Activated CD8-positive, alpha-beta memory T cell treated with anti-CD3 and anti-CD28 coated beads for 36 hours (primary cell): ENCODE measurements at regions not wholly inside any gene's neighbourhood (a gene's known extent, or its start where the extent isn't known, plus 50 kb on each side); places are given as distances from the start of the nearest gene placed in this dataset.

ENCODE experiments used
- CTCF ChIA-PET: fragments of 350-600 bp; sonication (Branson Sonifier 250); formaldehyde crosslinking; loops from one replicate; lab custom pipeline; 2021; ENCODE audit warnings: antibody characterized with exemption; lab: Charles Lee
- POLR2A ChIA-PET: fragments of 350-600 bp; sonication (Branson Sonifier 250); formaldehyde crosslinking; loops from one replicate; lab custom pipeline; 2021; ENCODE audit warnings: antibody characterized with exemption; lab: Charles Lee

GRCh38 chrX:46447384-46447783, 97.8 kb downstream of the ZNF674 start:
- ChIA-PET CTCF (no interaction called here), POLR2A (no interaction called here)

GRCh38 chrX:46446727-46447378, 98.4 kb downstream of the ZNF674 start:
- POLR2A ChIA-PET = no interaction called here
- CTCF ChIA-PET = no interaction called here

- ChIA-PET POLR2A (no interaction called here), CTCF (no interaction called here)
Observed at GRCh38 chrX:46444011-46444410, 101.2 kb downstream of the ZNF674 start.

- POLR2A ChIA-PET = no interaction called here
- CTCF ChIA-PET = no interaction called here
Observed at GRCh38 chrX:46436744-46437143, 108.5 kb downstream of the ZNF674 start.

- ChIA-PET POLR2A (no interaction called here), CTCF (no interaction called here)
Observed at GRCh38 chrX:46433892-46434291, 111.3 kb downstream of the ZNF674 start.

- ChIA-PET POLR2A (no interaction called here), CTCF (interaction anchor here (0.6 to 0.8 kb wide), 2 partner anchors 893 to 1222 kb away, joined by 3 read pairs; no protein-coding TSS in a partner anchor)
Observed at GRCh38 chrX:46408553-46409407, 136.4 kb downstream of the ZNF674 start.

GRCh38 chrX:46407753-46408130, 137.5 kb downstream of the ZNF674 start:
- ChIA-PET POLR2A (no interaction called here), CTCF (interaction anchor here (0.6 to 0.8 kb wide), 2 partner anchors 491 to 892 kb away, joined by 3 read pairs; no protein-coding TSS in a partner anchor)

GRCh38 chrX:46407036-46407752, 138.0 kb downstream of the ZNF674 start:
- ChIA-PET CTCF (interaction anchor here (0.6 kb wide), 1 partner anchor 491 kb away, joined by 3 read pairs; no protein-coding TSS in a partner anchor), POLR2A (no interaction called here)

GRCh38 chrX:46404774-46405173, 140.4 kb downstream of the ZNF674 start:
- POLR2A ChIA-PET = no interaction called here
- CTCF ChIA-PET = no interaction called here

- POLR2A ChIA-PET = no interaction called here
- CTCF ChIA-PET = no interaction called here
Observed at GRCh38 chrX:46400530-46401443, 144.4 kb downstream of the ZNF674 start.

GRCh38 chrX:46398874-46399273, 146.3 kb downstream of the ZNF674 start:
- POLR2A ChIA-PET = no interaction called here
- CTCF ChIA-PET = no interaction called here

- ChIA-PET POLR2A (no interaction called here), CTCF (no interaction called here)
Observed at GRCh38 chrX:46398126-46398525, 147.1 kb downstream of the ZNF674 start.

GRCh38 chrX:46386511-46386910, 158.7 kb downstream of the ZNF674 start:
- CTCF ChIA-PET = interaction anchor here (0.6 to 1.4 kb wide), 2 partner anchors 10 to 184 kb away, joined by 3 read pairs; no protein-coding TSS in a partner anchor
- POLR2A ChIA-PET = no interaction called here

GRCh38 chrX:46383006-46383405, 162.2 kb downstream of the ZNF674 start:
- POLR2A ChIA-PET = no interaction called here
- CTCF ChIA-PET = no interaction called here

GRCh38 chrX:46382595-46382994, 162.6 kb downstream of the ZNF674 start:
- CTCF ChIA-PET = interaction anchor here (0.9 kb wide), 1 partner anchor 11 kb away, joined by 4 read pairs; no protein-coding TSS in a partner anchor
- POLR2A ChIA-PET = no interaction called here

GRCh38 chrX:46381630-46382029, 163.6 kb downstream of the ZNF674 start:
- ChIA-PET CTCF (interaction anchor here (0.9 kb wide), 1 partner anchor 12 kb away, joined by 4 read pairs; no protein-coding TSS in a partner anchor), POLR2A (no interaction called here)

- ChIA-PET CTCF (no interaction called here), POLR2A (no interaction called here)
Observed at GRCh38 chrX:46380148-46380752, 165.0 kb downstream of the ZNF674 start.

- ChIA-PET CTCF (interaction anchor here (1.1 kb wide), 1 partner anchor 10 kb away, joined by 3 read pairs; no protein-coding TSS in a partner anchor), POLR2A (no interaction called here)
Observed at GRCh38 chrX:46376246-46376885, 168.9 kb downstream of the ZNF674 start.
